DMS79 treated with DMSO at 0.1 percent for 48 hours (cell line): ENCODE measurements at regions not wholly inside any gene's neighbourhood (a gene's known extent, or its start where the extent isn't known, plus 50 kb on each side); places are given as distances from the start of the nearest gene placed in this dataset.
"Not testable (repeated sequence)": the region's sequence is repeated elsewhere in the genome, so short reads cannot be mapped to it uniquely, and the experiment has no call there.

Source experiments
- DNase-seq: peaks from one replicate; lab custom pipeline; 2025; lab: John Stamatoyannopoulos, UW

GRCh38 chr14:53857625-53858344, 98.8 kb downstream of the BMP4 start:
- no peak for DNase-seq

- DNase-seq: no peak
These were observed 101.1 kb downstream of the BMP4 start for GRCh38 chr14:53855574-53855973.

GRCh38 chr14:53855127-53855526, 101.5 kb downstream of the BMP4 start:
- DNase-seq: no peak

- DNase-seq: no peak
These were observed 105.1 kb downstream of the BMP4 start for GRCh38 chr14:53851394-53852090.

GRCh38 chr14:53850714-53851296, 105.8 kb downstream of the BMP4 start:
- no peak for DNase-seq

GRCh38 chr14:53849549-53849948, 107.1 kb downstream of the BMP4 start:
- no peak for DNase-seq

- DNase-seq: no peak
These were observed 107.8 kb downstream of the BMP4 start for GRCh38 chr14:53848854-53849253.

GRCh38 chr14:53847881-53848280, 108.7 kb downstream of the BMP4 start:
- no peak for DNase-seq

- no peak for DNase-seq
These were observed 109.6 kb downstream of the BMP4 start for GRCh38 chr14:53847057-53847456.

GRCh38 chr14:53845813-53846693, 110.6 kb downstream of the BMP4 start:
- DNase-seq: no peak

- DNase-seq: no peak
These were observed 113.7 kb downstream of the BMP4 start for GRCh38 chr14:53842938-53843337.

GRCh38 chr14:53841109-53842099, 115.2 kb downstream of the BMP4 start:
- peak; percentile 50 for DNase-seq

GRCh38 chr14:53840444-53840843, 116.2 kb downstream of the BMP4 start:
- DNase-seq: peak; percentile 17

GRCh38 chr14:53838374-53838773, 118.3 kb downstream of the BMP4 start:
- no peak for DNase-seq

- not testable (repeated sequence) for DNase-seq
These were observed 119.0 kb downstream of the BMP4 start for GRCh38 chr14:53837656-53838055.

- no peak for DNase-seq
These were observed 120.1 kb downstream of the BMP4 start for GRCh38 chr14:53836551-53836950.

GRCh38 chr14:53828820-53829219, 127.8 kb downstream of the BMP4 start:
- DNase-seq: no peak

GRCh38 chr14:53824061-53824460, 132.6 kb downstream of the BMP4 start:
- no peak for DNase-seq

GRCh38 chr14:53814392-53814791, 142.2 kb downstream of the BMP4 start:
- DNase-seq: no peak

- no peak for DNase-seq
These were observed 146.4 kb downstream of the BMP4 start for GRCh38 chr14:53810221-53810620.

- no peak for DNase-seq
These were observed 148.6 kb downstream of the BMP4 start for GRCh38 chr14:53808042-53808441.
